ENCODE measurements at regions not wholly inside any gene's neighbourhood (a gene's known extent, or its start where the extent isn't known, plus 50 kb on each side); places are given as distances from the start of the nearest gene placed in this dataset.

DNA sequence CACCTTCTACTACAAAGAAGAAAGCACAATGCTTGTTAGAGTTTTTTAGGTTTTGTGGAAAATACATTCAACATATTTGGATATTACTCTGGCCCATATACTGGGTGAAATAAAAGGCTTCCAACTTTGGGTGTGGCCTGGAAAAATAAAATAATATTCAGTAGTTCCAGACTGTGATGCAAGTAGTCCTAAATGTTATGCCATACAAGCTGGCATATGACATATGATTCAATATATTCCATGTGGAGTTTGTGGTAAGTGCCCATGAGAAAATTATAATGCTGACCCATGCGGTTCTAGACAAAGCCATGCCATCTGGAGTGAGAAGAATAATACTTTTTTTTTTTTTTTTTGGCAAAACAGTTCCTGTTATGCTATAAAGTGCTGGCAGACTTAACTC lies 683.3 kb downstream of the LUZP2 start:
- no peak for TF ChIP-seq EZH2 (IDR thresholded peaks at IDR 0.05; ENCODE audit: borderline replicate concordance, low read depth, low read length, severe bottlenecking)
- TF ChIP-seq, protein P1, sequence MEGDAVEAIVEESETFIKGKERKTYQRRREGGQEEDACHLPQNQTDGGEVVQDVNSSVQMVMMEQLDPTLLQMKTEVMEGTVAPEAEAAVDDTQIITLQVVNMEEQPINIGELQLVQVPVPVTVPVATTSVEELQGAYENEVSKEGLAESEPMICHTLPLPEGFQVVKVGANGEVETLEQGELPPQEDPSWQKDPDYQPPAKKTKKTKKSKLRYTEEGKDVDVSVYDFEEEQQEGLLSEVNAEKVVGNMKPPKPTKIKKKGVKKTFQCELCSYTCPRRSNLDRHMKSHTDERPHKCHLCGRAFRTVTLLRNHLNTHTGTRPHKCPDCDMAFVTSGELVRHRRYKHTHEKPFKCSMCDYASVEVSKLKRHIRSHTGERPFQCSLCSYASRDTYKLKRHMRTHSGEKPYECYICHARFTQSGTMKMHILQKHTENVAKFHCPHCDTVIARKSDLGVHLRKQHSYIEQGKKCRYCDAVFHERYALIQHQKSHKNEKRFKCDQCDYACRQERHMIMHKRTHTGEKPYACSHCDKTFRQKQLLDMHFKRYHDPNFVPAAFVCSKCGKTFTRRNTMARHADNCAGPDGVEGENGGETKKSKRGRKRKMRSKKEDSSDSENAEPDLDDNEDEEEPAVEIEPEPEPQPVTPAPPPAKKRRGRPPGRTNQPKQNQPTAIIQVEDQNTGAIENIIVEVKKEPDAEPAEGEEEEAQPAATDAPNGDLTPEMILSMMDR (IDR thresholded peaks at IDR 0.05; ENCODE audit: borderline replicate concordance, extremely low read depth, low read length, poor library complexity, severe bottlenecking), result no peak

All from DND-41 (cell line).